Thoracic aorta (tissue), 2 donors: ENCODE measurements at regions not wholly inside any gene's neighbourhood (a gene's known extent, or its start where the extent isn't known, plus 50 kb on each side); places are given as distances from the start of the nearest gene placed in this dataset.

Source experiments
- ATAC-seq: fragments of 150-250 bp; one replicate; pipeline ENCODE4 v1.8.0; 2017; ENCODE audit warnings: low read depth; ENCODE audit not compliant: insufficient number of reproducible peaks, low FRiP score
- DNase-seq: peaks from one replicate; pipeline ENCODE4 v3.0.0-alpha.2; 2020; ENCODE audit warnings: low spot score
- H3K27ac ChIP-seq, 2 donors: fragments of 200-600 bp; sonication (generic); 1 replicate in 1 of 2; 2 replicates in 1 of 2; pipeline ENCODE4 v1.5.1; 2016; ENCODE audit warnings: mild to moderate bottlenecking in 2 of 2, moderate library complexity in 2 of 2
- H3K27me3 ChIP-seq: fragments of 200-600 bp; sonication (generic); replicated peaks from 2 replicates; pipeline ENCODE4 v1.6.0; 2016; ENCODE audit warnings: mild to moderate bottlenecking; ENCODE audit not compliant: insufficient read depth
- H3K36me3 ChIP-seq: fragments of 200-600 bp; sonication (generic); one replicate; pipeline ENCODE4 v1.5.1; 2016
- H3K4me1 ChIP-seq, 2 donors: fragments of 200-600 bp; sonication (generic); 1 replicate in 1 of 2; 2 replicates in 1 of 2; pipeline versions ENCODE4 v1.5.1 to v1.6.0; 2016; ENCODE audit warnings: low read depth in 2 of 2, mild to moderate bottlenecking in 1 of 2; ENCODE audit not compliant: control insufficient read depth in 1 of 2
- H3K4me3 ChIP-seq: fragments of 200-600 bp; sonication (generic); 2 replicates; pipeline ENCODE4 v1.5.1; 2016; ENCODE audit warnings: mild to moderate bottlenecking
- H3K9me3 ChIP-seq: fragments of 200-600 bp; sonication (generic); 2 replicates; pipeline ENCODE4 v1.5.1; 2016
- TF ChIP-seq, protein P1 (sequence below): fragments of 200-600 bp; sonication (generic); IDR thresholded peaks from one replicate; pipeline ENCODE4 v1.5.1; 2019; ENCODE audit warnings: antibody characterized with exemption

DNA sequence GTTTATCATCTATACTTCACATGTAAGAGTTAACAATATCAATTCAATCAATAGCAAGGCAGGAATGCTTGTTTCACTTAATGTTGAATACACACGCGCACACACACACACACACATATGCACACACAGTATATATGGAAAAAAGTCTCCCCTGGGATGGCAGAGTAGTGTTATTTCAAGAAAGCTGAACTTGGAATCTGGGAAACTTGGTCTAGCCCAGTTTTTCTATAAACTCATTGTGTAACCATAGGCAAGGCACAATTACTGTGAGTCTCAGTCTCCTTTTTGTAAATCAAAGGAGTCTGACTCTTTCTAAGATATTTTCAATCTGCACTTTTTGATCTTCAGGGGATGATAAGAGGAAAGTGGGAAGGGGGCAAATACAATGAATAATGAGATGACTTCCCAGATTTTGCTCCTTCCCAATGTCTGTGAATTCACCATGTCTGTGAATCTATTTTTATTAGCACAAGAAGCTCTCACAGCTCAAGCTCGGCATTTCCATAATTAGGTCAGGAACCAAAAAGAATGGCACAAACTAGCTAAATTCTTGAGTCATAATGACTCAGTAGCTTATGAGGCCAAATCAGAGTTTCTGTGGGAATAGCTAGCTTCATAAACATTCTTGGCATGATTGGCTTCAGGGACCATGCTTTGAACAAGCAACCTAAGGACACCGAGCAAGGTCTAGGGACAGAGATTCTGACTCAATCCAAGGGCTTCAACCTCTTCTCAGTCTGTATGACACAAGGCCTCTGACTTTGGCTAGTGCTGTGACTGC lies 227.4 kb upstream of the DCBLD2 start:
- peak; percentile 97 for ATAC-seq
- peak; percentile 11 for DNase-seq
- TF ChIP-seq, protein P1, sequence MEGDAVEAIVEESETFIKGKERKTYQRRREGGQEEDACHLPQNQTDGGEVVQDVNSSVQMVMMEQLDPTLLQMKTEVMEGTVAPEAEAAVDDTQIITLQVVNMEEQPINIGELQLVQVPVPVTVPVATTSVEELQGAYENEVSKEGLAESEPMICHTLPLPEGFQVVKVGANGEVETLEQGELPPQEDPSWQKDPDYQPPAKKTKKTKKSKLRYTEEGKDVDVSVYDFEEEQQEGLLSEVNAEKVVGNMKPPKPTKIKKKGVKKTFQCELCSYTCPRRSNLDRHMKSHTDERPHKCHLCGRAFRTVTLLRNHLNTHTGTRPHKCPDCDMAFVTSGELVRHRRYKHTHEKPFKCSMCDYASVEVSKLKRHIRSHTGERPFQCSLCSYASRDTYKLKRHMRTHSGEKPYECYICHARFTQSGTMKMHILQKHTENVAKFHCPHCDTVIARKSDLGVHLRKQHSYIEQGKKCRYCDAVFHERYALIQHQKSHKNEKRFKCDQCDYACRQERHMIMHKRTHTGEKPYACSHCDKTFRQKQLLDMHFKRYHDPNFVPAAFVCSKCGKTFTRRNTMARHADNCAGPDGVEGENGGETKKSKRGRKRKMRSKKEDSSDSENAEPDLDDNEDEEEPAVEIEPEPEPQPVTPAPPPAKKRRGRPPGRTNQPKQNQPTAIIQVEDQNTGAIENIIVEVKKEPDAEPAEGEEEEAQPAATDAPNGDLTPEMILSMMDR, result no peak
- peak overlapping the region; percentile 73 to 75 for H3K27ac ChIP-seq
- H3K9me3 ChIP-seq, result no peaks in the 10 kb centered on the region
- H3K4me1 ChIP-seq, result peaks cover 22 to 49% of the 10 kb centered on the region in 2 donors
- H3K36me3 ChIP-seq, result no peaks in the 10 kb centered on the region
- H3K4me3 ChIP-seq, result peak overlapping the region; percentile 25
- no peaks in the 10 kb centered on the region for H3K27me3 ChIP-seq

DNA sequence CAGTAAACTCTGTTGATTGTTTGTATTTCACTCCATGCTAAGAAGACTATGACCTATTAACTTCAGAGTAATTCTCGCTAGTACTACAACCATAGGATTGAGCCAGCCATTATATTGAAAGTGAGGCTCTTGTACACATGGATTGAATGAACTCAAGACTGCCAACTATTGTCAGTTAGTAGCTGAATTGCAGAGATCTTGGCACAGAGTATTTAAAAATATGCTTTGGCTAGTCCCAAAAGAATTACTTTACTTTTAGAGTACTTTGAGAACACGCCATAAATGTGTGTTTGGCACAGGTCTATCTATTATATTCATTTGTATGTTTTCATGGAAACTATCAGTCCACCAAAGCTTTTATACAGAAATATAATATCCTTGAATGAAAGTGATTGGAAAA lies 226.7 kb upstream of the DCBLD2 start:
- H3K9me3 ChIP-seq, result no peaks in the 10 kb centered on the region
- peak overlapping the region; percentile 73 to 75 for H3K27ac ChIP-seq
- peaks cover 22 to 49% of the 10 kb centered on the region in 2 donors for H3K4me1 ChIP-seq
- H3K4me3 ChIP-seq, result peak overlapping the region; percentile 25
- H3K36me3 ChIP-seq, result no peaks in the 10 kb centered on the region
- H3K27me3 ChIP-seq, result no peaks in the 10 kb centered on the region
- ATAC-seq (no peak), DNase-seq (no peak)
- TF ChIP-seq, protein P1, result no peak

DNA sequence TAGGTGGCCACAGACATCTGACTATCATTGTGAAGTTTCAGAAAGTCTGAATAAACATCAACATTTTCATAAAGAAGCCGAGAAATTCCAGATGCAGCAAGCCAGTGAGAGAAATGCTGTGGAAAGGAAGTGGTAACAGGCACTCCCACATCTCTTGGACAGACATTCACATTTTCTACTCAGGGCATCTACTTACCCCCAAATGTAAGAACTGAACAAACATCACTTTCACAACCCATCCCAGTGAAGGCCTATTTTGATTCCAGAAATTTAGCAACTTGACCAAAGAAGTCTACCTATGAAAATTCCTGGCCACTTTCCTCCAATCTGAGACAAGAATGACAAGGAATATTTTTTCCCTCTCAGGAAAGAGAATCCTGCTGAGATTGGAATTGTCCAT lies 224.8 kb upstream of the DCBLD2 start:
- no peaks in the 10 kb centered on the region for H3K27me3 ChIP-seq
- H3K4me1 ChIP-seq, result peaks cover 22 to 49% of the 10 kb centered on the region in 2 donors
- no peaks in the 10 kb centered on the region for H3K9me3 ChIP-seq
- DNase-seq (no peak), ATAC-seq (no peak)
- H3K27ac ChIP-seq, result peak overlapping the region; percentile 66 to 75
- H3K36me3 ChIP-seq, result no peaks in the 10 kb centered on the region
- no peak overlapping the region for H3K4me3 ChIP-seq
- TF ChIP-seq, protein P1, result no peak

DNA sequence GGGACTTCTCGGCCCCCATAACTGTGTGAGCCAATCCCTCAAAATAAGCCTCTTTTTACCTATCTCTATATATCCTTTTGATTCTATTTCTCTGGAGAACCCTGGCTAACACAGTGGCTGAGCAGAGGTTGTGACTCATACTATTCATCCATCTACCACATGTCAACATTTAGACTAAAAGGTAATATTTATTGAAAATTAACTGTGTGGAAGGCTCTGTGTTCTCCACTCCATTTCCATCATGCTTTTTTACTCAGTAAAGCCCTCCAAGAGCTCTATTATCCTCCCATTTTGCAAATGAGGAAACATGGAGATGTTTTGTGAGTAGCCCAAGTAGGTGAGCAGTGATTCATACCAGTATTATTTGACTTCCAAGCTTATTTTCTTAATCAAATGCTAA lies 217.9 kb upstream of the DCBLD2 start:
- Histone ChIP-seq H3K4me3 (no peak overlapping the region), H3K36me3 (no peaks in the 10 kb centered on the region), H3K4me1 (no peaks in the 10 kb centered on the region), H3K27ac (no peak overlapping the region), H3K9me3 (no peaks in the 10 kb centered on the region), H3K27me3 (no peaks in the 10 kb centered on the region)
- TF ChIP-seq, protein P1, result no peak
- ATAC-seq (no peak), DNase-seq (no peak)

DNA sequence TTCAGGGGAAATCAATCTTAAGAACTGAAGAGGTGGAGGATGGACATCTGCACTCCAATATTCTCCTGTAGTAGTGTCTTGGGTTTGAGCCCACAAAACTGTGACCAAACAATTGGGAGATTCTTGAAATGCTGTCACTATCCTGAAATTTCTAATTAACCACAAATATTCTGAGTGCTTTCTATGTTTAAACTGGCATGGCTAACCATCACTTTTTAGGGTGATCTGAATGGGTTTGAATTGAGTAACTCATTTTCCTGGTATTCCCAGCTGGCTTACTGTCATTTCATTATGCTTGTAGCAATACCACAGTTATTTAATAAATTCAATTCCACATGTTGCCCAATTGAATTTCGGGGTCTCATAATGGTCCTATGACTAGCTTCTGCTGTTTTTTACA lies 216.9 kb upstream of the DCBLD2 start:
- H3K4me3 ChIP-seq, result no peak overlapping the region
- TF ChIP-seq, protein P1, result no peak
- peaks cover 3 to 4% of the 10 kb centered on the region in 2 donors for H3K4me1 ChIP-seq
- no peaks in the 10 kb centered on the region for H3K27me3 ChIP-seq
- H3K9me3 ChIP-seq, result no peaks in the 10 kb centered on the region
- H3K36me3 ChIP-seq, result no peaks in the 10 kb centered on the region
- no peak for DNase-seq
- ATAC-seq, result no peak
- H3K27ac ChIP-seq, result no peak overlapping the region
